T47D (cell line): ENCODE measurements at regions not wholly inside any gene's neighbourhood (a gene's known extent, or its start where the extent isn't known, plus 50 kb on each side); places are given as distances from the start of the nearest gene placed in this dataset.

Experiments used
- DNase-seq, 2 experiments: peaks; one replicate each; pipeline versions ENCODE4 v3.0.0 to v3.0.0-alpha.2; 2011 to 2012; ENCODE audit warnings: low read depth in 1 of 2, low spot score in 1 of 2
- JUND ChIP-seq: IDR thresholded peaks from 2 replicates; pipeline ENCODE4 v1.6.1; 2012; ENCODE audit warnings: low read depth
- in situ Hi-C: cut with HindIII; loops from 2 replicates; pipeline ENCODE4 v1.10.0; 2016; ENCODE audit warnings: low sequenced_read_pairs, low pct_unique_long_range_greater_than_20kb

- in situ Hi-C loops = no loop called here
- TF ChIP-seq JUND = no peak
- DNase-seq = no peak
These were observed 188.7 kb upstream of the ATP1B1 start for GRCh38 chr1:168917796-168918195.

- in situ Hi-C loops = no loop called here
- TF ChIP-seq JUND = no peak
- DNase-seq = no peak
These were observed 187.4 kb upstream of the ATP1B1 start for GRCh38 chr1:168918860-168919741.

GRCh38 chr1:168920456-168921094, 185.9 kb upstream of the ATP1B1 start:
- peak in 1 of 2 experiments; percentile 22 for DNase-seq
- in situ Hi-C loops = no loop called here
- no peak for TF ChIP-seq JUND

DNA sequence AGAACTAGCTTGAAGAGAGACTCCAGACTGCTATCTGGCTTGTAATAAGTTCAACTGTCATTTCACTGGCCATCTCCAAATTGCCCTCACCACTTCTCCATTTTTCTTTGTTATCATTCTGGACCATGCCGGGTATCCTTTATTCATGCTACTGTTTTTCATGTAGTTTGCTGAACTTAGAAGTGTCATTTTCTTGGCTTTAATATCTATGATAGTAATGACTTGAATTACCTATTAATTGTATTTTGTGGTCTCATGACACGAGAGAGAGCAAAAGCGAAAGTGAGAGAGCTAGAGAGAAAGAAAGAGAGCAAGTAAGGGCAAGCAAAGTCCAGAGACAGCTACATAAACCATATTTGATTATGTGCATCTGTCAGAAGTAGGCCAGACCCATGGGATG, 184.9 kb upstream of the ATP1B1 start:
- TF ChIP-seq JUND = no peak
- DNase-seq = no peak
- in situ Hi-C loops = no loop called here

DNA sequence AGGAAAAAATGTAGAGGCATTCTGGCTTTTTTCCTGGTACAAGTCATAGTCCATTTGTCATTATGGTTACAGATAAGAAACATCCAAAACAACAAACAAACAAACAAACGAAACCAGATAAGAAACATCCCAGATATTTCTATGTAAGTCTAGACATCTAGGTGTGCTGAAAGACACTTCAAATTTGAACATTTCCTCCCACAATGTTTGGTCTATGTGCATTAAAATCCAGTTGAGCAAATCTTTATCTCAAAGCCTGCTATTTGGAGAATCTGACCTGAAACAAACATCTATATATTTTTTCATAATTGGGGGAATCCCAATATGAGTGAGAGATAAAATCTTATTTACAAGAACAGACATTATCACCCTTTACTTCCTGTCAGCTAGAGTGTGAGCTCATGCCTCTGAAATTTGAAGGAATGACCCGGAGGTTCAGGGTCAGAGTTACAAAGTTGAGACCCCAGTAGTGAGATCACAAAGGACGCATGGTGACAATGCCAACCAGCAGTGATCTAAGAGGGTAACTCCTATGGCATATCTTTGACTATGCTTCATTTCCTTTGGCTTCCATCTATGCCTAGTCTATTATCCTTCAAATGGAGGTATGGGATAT, 182.9 kb upstream of the ATP1B1 start:
- no peak for DNase-seq
- in situ Hi-C loops = no loop called here
- no peak for TF ChIP-seq JUND

- no peak for TF ChIP-seq JUND
- in situ Hi-C loops = no loop called here
- DNase-seq = no peak
These were observed 181.5 kb upstream of the ATP1B1 start for GRCh38 chr1:168924976-168925375.

DNA sequence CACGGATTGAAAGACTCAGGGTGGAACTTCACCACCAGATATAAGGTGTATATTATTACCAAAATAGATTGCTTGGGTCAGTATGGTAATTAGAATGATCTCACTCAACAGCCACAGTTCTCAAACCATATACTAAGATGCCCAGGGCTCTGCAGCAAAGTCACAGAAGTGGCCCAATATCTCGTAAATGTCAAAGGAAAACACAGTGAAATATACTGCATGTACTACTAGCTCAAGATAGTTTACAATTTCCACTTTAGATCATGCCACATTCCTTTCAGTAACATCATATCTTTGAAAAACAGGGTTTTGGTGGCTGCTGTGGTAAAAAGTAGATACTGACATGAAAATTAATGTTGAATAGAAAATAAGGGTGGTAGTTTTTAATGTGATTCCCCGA, 180.3 kb upstream of the ATP1B1 start:
- no peak for DNase-seq
- in situ Hi-C loops = no loop called here
- TF ChIP-seq JUND = no peak

DNA sequence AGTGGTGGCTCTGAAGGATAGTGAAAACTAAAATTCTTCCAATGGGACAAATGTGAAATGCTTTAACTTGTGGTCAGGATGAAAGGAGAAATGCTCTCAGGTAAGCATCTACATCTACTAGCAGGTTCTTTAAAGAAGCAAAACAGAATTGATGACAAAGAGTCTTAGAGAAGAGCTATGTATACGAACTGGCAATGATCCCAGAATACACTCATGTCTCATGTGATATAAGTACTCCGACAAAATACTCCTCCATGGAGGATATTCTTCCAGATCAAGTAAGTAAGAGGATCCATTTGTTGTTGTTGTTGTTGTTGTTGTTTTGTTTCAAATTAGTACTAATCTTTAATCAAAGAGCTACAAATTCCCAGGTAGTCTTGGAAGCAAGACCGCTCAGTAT, 174.0 kb upstream of the ATP1B1 start:
- TF ChIP-seq JUND = no peak
- in situ Hi-C loops = no loop called here
- DNase-seq = no peak

GRCh38 chr1:168933141-168933805, 173.2 kb upstream of the ATP1B1 start:
- in situ Hi-C loops = no loop called here
- DNase-seq = no peak
- TF ChIP-seq JUND = no peak

GRCh38 chr1:168939110-168939946, 167.2 kb upstream of the ATP1B1 start:
- TF ChIP-seq JUND = no peak
- in situ Hi-C loops = no loop called here
- peak in 1 of 2 experiments; percentile 56 for DNase-seq

- in situ Hi-C loops = no loop called here
- TF ChIP-seq JUND = no peak
- no peak for DNase-seq
These were observed 166.6 kb upstream of the ATP1B1 start for GRCh38 chr1:168939947-168940223.

- no peak for TF ChIP-seq JUND
- in situ Hi-C loops = no loop called here
- DNase-seq = no peak
These were observed 164.8 kb upstream of the ATP1B1 start for GRCh38 chr1:168941640-168942039.
